DMS79 treated with DMSO at 0.1 percent for 48 hours (cell line): ENCODE measurements at regions not wholly inside any gene's neighbourhood (a gene's known extent, or its start where the extent isn't known, plus 50 kb on each side); places are given as distances from the start of the nearest gene placed in this dataset.

Experiments used
- DNase-seq: peaks from one replicate; lab custom pipeline; 2025; lab: John Stamatoyannopoulos, UW

GRCh38 chr5:67693956-67694809 lies 497.6 kb upstream of the CD180 start:
- DNase-seq, result no peak

- no peak for DNase-seq
These were observed 490.1 kb upstream of the CD180 start for GRCh38 chr5:67686746-67687145.

GRCh38 chr5:67681703-67682102 lies 485.1 kb upstream of the CD180 start:
- no peak for DNase-seq

- no peak for DNase-seq
These were observed 483.5 kb upstream of the CD180 start for GRCh38 chr5:67680099-67680498.

- DNase-seq, result no peak
These were observed 482.7 kb upstream of the CD180 start for GRCh38 chr5:67679184-67679841.

- DNase-seq, result no peak
These were observed 482.0 kb upstream of the CD180 start for GRCh38 chr5:67678594-67678993.

GRCh38 chr5:67677422-67677970 lies 480.9 kb upstream of the CD180 start:
- no peak for DNase-seq

GRCh38 chr5:67676863-67677262 lies 480.3 kb upstream of the CD180 start:
- no peak for DNase-seq

GRCh38 chr5:67674159-67674655 lies 477.6 kb upstream of the CD180 start:
- no peak for DNase-seq

- no peak for DNase-seq
These were observed 477.0 kb upstream of the CD180 start for GRCh38 chr5:67673618-67674017.

- no peak for DNase-seq
These were observed 476.6 kb upstream of the CD180 start for GRCh38 chr5:67673180-67673579.

- DNase-seq, result no peak
These were observed 476.0 kb upstream of the CD180 start for GRCh38 chr5:67672636-67673035.

- DNase-seq, result no peak
These were observed 473.3 kb upstream of the CD180 start for GRCh38 chr5:67669916-67670315.

GRCh38 chr5:67660149-67660548 lies 463.6 kb upstream of the CD180 start:
- DNase-seq, result no peak

- peak; percentile 6 for DNase-seq
These were observed 462.7 kb upstream of the CD180 start for GRCh38 chr5:67659288-67659687.

- DNase-seq, result no peak
These were observed 460.5 kb upstream of the CD180 start for GRCh38 chr5:67657055-67657454.

GRCh38 chr5:67652201-67652600 lies 455.6 kb upstream of the CD180 start:
- no peak for DNase-seq

- no peak for DNase-seq
These were observed 454.6 kb upstream of the CD180 start for GRCh38 chr5:67651180-67651579.

- DNase-seq, result peak; percentile 87
These were observed 451.6 kb upstream of the CD180 start for GRCh38 chr5:67648201-67648671.

- no peak for DNase-seq
These were observed 451.2 kb upstream of the CD180 start for GRCh38 chr5:67647772-67648171.

GRCh38 chr5:67644221-67644920 lies 447.8 kb upstream of the CD180 start:
- no peak for DNase-seq

GRCh38 chr5:67643536-67643935 lies 446.9 kb upstream of the CD180 start:
- DNase-seq, result no peak
